Neuronal stem cell (in vitro differentiated cells): ENCODE measurements at regions not wholly inside any gene's neighbourhood (a gene's known extent, or its start where the extent isn't known, plus 50 kb on each side); places are given as distances from the start of the nearest gene placed in this dataset.

Experiments
- DNase-seq: peaks from one replicate; pipeline ENCODE4 v3.0.0-alpha.2; 2013; ENCODE audit warnings: low spot score
- H2AFZ ChIP-seq: one replicate; pipeline ENCODE4 v1.6.1; 2013; ENCODE audit warnings: mild to moderate bottlenecking, low read length, inconsistent platforms
- H2AK5ac ChIP-seq: 2 replicates; pipeline ENCODE4 v1.6.1; 2013; ENCODE audit warnings: low read depth, mild to moderate bottlenecking, inconsistent platforms, low read length, moderate library complexity, mixed read lengths
- H2BK120ac ChIP-seq: 2 replicates; pipeline ENCODE4 v1.6.1; 2013; ENCODE audit warnings: low read depth, mild to moderate bottlenecking, inconsistent platforms, low read length, moderate library complexity, mixed read lengths
- H2BK12ac ChIP-seq: one replicate; pipeline ENCODE4 v1.6.1; 2013; ENCODE audit warnings: low read length, inconsistent platforms
- H2BK15ac ChIP-seq: 2 replicates; pipeline ENCODE4 v1.6.1; 2013; ENCODE audit warnings: mild to moderate bottlenecking, low read length, inconsistent platforms, mixed read lengths
- H2BK5ac ChIP-seq: one replicate; pipeline ENCODE4 v1.6.1; 2013; ENCODE audit warnings: inconsistent platforms, mild to moderate bottlenecking, low read length, moderate library complexity
- H3K14ac ChIP-seq: one replicate; pipeline ENCODE4 v1.6.1; 2013; ENCODE audit warnings: low read length, inconsistent platforms
- H3K18ac ChIP-seq: 2 replicates; pipeline ENCODE4 v1.6.1; 2013; ENCODE audit warnings: low read length, inconsistent platforms
- H3K23ac ChIP-seq: 2 replicates; pipeline ENCODE4 v1.6.1; 2013; ENCODE audit warnings: low read depth, mild to moderate bottlenecking, mixed read lengths, low read length, inconsistent platforms; ENCODE audit not compliant: poor library complexity
- H3K27ac ChIP-seq: replicated peaks from 3 replicates; pipeline ENCODE4 v1.5.1; 2013; ENCODE audit warnings: low read length, inconsistent platforms
- H3K27me3 ChIP-seq, 3 experiments: 2 replicates each; pipeline ENCODE4 v1.6.1; 2013; ENCODE audit warnings: low read length in 3 of 3, mild to moderate bottlenecking in 2 of 3, inconsistent platforms in 1 of 3, low read depth in 1 of 3, mixed read lengths in 1 of 3, moderate library complexity in 1 of 3; ENCODE audit not compliant: control insufficient read depth in 3 of 3, insufficient read depth in 3 of 3
- H3K36me3 ChIP-seq, 2 donors: replicated peaks in 1 of 2; 2 replicates each; pipeline ENCODE4 v1.6.1; 2013; ENCODE audit warnings: low read length in 2 of 2; ENCODE audit not compliant: control insufficient read depth in 2 of 2, insufficient read depth in 2 of 2
- H3K4ac ChIP-seq: 2 replicates; pipeline ENCODE4 v1.6.1; 2013; ENCODE audit warnings: inconsistent platforms, mild to moderate bottlenecking, low read length, moderate library complexity
- H3K4me1 ChIP-seq, 2 donors: 1 replicate in 1 of 2; 2 replicates in 1 of 2; pipeline ENCODE4 v1.6.1; 2013; ENCODE audit warnings: low read length in 2 of 2, low read depth in 1 of 2; ENCODE audit not compliant: control insufficient read depth in 2 of 2, insufficient read depth in 1 of 2
- H3K4me2 ChIP-seq: one replicate; pipeline ENCODE4 v1.6.1; 2013; ENCODE audit warnings: mild to moderate bottlenecking, low read length, inconsistent platforms; ENCODE audit not compliant: insufficient read depth, poor library complexity, severe bottlenecking
- H3K4me3 ChIP-seq, 2 donors: 2 replicates each; pipeline ENCODE4 v1.5.1; 2013; ENCODE audit warnings: low read length in 2 of 2, mild to moderate bottlenecking in 2 of 2, inconsistent platforms in 1 of 2, moderate library complexity in 1 of 2
- H3K79me1 ChIP-seq: one replicate; pipeline ENCODE4 v1.6.1; 2013; ENCODE audit warnings: low read depth, mild to moderate bottlenecking, inconsistent platforms, low read length, moderate library complexity
- H3K9ac ChIP-seq: one replicate; pipeline ENCODE4 v1.6.1; 2013; ENCODE audit warnings: mild to moderate bottlenecking, low read depth, low read length, inconsistent platforms; ENCODE audit not compliant: poor library complexity
- H3K9me3 ChIP-seq, 2 donors: replicated peaks in 1 of 2; 2 replicates each; pipeline versions ENCODE3 to v1.6.1; 2013; ENCODE audit warnings: low read length in 2 of 2, mild to moderate bottlenecking in 2 of 2, inconsistent platforms in 1 of 2, low read depth in 1 of 2, mixed read lengths in 1 of 2, moderate library complexity in 1 of 2; ENCODE audit not compliant: control insufficient read depth in 2 of 2, insufficient read depth in 1 of 2
- H4K8ac ChIP-seq: one replicate; pipeline ENCODE4 v1.6.1; 2013; ENCODE audit warnings: low read depth, mild to moderate bottlenecking, inconsistent platforms, low read length, moderate library complexity
- H4K91ac ChIP-seq: one replicate; pipeline ENCODE4 v1.6.1; 2013; ENCODE audit warnings: low read length, low read depth, mild to moderate bottlenecking, inconsistent platforms; ENCODE audit not compliant: poor library complexity
- WGBS, 2 donors: extraction: QIAGEN DNeasy Blood & Tissue Kit; methylation state at CpG; one replicate each; pipeline ENCODE4 v1.1.7; 2013; ENCODE audit warnings: missing lambda C conversion rate in 2 of 2, mixed read lengths in 1 of 2; ENCODE audit not compliant: insufficient read length in 2 of 2, insufficient replicate concordance in 1 of 2; ENCODE audit errors: extremely low coverage in 2 of 2; 5-methylcytosine and 5-hydroxymethylcytosine counted together

GRCh38 chr5:3659907-3660306, 64.3 kb downstream of the IRX1 start:
- H4K91ac ChIP-seq = no peak overlapping the region
- no peak overlapping the region for H3K27ac ChIP-seq
- no peak overlapping the region for H2AFZ ChIP-seq
- no peak overlapping the region for H3K4ac ChIP-seq
- H3K23ac ChIP-seq = no peak overlapping the region
- no peak overlapping the region for H2BK12ac ChIP-seq
- no peak overlapping the region for H2BK120ac ChIP-seq
- no peak overlapping the region for H2BK5ac ChIP-seq
- no peak overlapping the region for H3K9ac ChIP-seq
- no peak overlapping the region for H2BK15ac ChIP-seq
- no peaks in the 10 kb centered on the region for H3K27me3 ChIP-seq
- no CpG with 5 or more reads among the region's 8 CpGs for WGBS, 2 donors
- H3K18ac ChIP-seq = no peak overlapping the region
- no peak overlapping the region for H4K8ac ChIP-seq
- H2AK5ac ChIP-seq = no peak overlapping the region
- H3K36me3 ChIP-seq = no peaks in the 10 kb centered on the region
- no peak overlapping the region for H3K14ac ChIP-seq
- no peak overlapping the region for H3K4me2 ChIP-seq
- H3K9me3 ChIP-seq = no peaks in the 10 kb centered on the region
- no peak for DNase-seq
- H3K79me1 ChIP-seq = no peaks in the 10 kb centered on the region
- H3K4me3 ChIP-seq = no peak overlapping the region
- no peaks in the 10 kb centered on the region for H3K4me1 ChIP-seq

DNA sequence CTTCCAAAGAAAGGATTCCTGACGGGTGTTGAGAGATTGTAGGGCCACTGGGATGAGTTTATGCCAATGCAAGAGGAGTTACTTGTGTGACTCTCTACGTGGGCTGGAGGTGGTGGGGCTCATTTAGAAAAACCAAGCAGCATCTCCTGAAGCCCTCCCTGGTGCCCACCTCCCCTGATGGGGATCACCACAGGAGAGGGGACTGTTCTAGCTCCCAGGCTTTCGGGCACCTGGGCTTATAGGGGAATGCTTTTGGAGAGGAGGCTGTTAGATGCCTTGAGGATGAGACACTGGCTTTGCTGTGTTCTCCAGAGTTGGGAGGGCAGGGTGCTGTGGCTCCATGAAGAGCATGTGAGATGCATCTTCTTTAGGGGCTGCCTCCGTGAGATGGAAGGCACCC, 65.0 kb downstream of the IRX1 start:
- H3K4me1 ChIP-seq = no peaks in the 10 kb centered on the region
- no peak overlapping the region for H3K4me3 ChIP-seq

GRCh38 chr5:3661755-3662296, 66.2 kb downstream of the IRX1 start:
- no CpG with 5 or more reads among the region's 4 CpGs for WGBS, 2 donors
- DNase-seq = no peak

More for the DNA sequence above, 65.0 kb downstream of the IRX1 start:
- H2BK120ac ChIP-seq = no peak overlapping the region
- DNase-seq = no peak
- no peak overlapping the region for H4K91ac ChIP-seq
- H3K9me3 ChIP-seq = no peaks in the 10 kb centered on the region
- H3K4ac ChIP-seq = no peak overlapping the region
- H2BK12ac ChIP-seq = no peak overlapping the region
- no peak overlapping the region for H3K4me2 ChIP-seq
- H3K79me1 ChIP-seq = no peaks in the 10 kb centered on the region
- H3K27me3 ChIP-seq = no peaks in the 10 kb centered on the region
- H3K23ac ChIP-seq = no peak overlapping the region
- no peak overlapping the region for H2AFZ ChIP-seq
- no peak overlapping the region for H3K14ac ChIP-seq
- H3K27ac ChIP-seq = no peak overlapping the region
- no peak overlapping the region for H3K9ac ChIP-seq
- H3K36me3 ChIP-seq = no peaks in the 10 kb centered on the region
- H2AK5ac ChIP-seq = no peak overlapping the region
- no peak overlapping the region for H4K8ac ChIP-seq
- H2BK15ac ChIP-seq = no peak overlapping the region
- H3K18ac ChIP-seq = no peak overlapping the region
- H2BK5ac ChIP-seq = no peak overlapping the region
- no CpG with 5 or more reads among the region's 4 CpGs for WGBS, 2 donors

GRCh38 chr5:3662344-3662743, 66.7 kb downstream of the IRX1 start:
- no peak overlapping the region for H3K23ac ChIP-seq
- no peaks in the 10 kb centered on the region for H3K9me3 ChIP-seq
- no peak overlapping the region for H3K18ac ChIP-seq
- no peak overlapping the region for H2BK15ac ChIP-seq
- H3K4me1 ChIP-seq = no peaks in the 10 kb centered on the region
- no peak overlapping the region for H2BK5ac ChIP-seq
- no CpG with 5 or more reads among the region's 1 CpG for WGBS, 2 donors
- H3K27ac ChIP-seq = no peak overlapping the region
- H4K91ac ChIP-seq = no peak overlapping the region
- DNase-seq = no peak
- no peaks in the 10 kb centered on the region for H3K27me3 ChIP-seq
- no peak overlapping the region for H2AK5ac ChIP-seq
- no peak overlapping the region for H3K14ac ChIP-seq
- H3K9ac ChIP-seq = no peak overlapping the region
- no peak overlapping the region for H2BK120ac ChIP-seq
- no peak overlapping the region for H3K4me2 ChIP-seq
- H3K36me3 ChIP-seq = no peaks in the 10 kb centered on the region
- H3K4me3 ChIP-seq = no peak overlapping the region
- no peak overlapping the region for H2AFZ ChIP-seq
- no peak overlapping the region for H3K4ac ChIP-seq
- no peak overlapping the region for H2BK12ac ChIP-seq
- no peak overlapping the region for H4K8ac ChIP-seq
- no peaks in the 10 kb centered on the region for H3K79me1 ChIP-seq

More at GRCh38 chr5:3661755-3662296, 66.2 kb downstream of the IRX1 start:
- no peak overlapping the region for H3K4ac ChIP-seq
- no peak overlapping the region for H3K4me2 ChIP-seq
- H3K79me1 ChIP-seq = no peaks in the 10 kb centered on the region
- H2BK5ac ChIP-seq = no peak overlapping the region
- H3K4me1 ChIP-seq = no peaks in the 10 kb centered on the region
- H3K9me3 ChIP-seq = no peaks in the 10 kb centered on the region
- H4K8ac ChIP-seq = peak overlapping the region; percentile 21
- no peak overlapping the region for H4K91ac ChIP-seq
- H2AFZ ChIP-seq = no peak overlapping the region
- H2BK120ac ChIP-seq = no peak overlapping the region
- no peak overlapping the region for H3K18ac ChIP-seq
- no peak overlapping the region for H2BK15ac ChIP-seq
- no peak overlapping the region for H3K27ac ChIP-seq
- no peak overlapping the region for H3K14ac ChIP-seq
- no peak overlapping the region for H3K4me3 ChIP-seq
- H3K23ac ChIP-seq = no peak overlapping the region
- H2AK5ac ChIP-seq = no peak overlapping the region
- H3K27me3 ChIP-seq = no peaks in the 10 kb centered on the region
- H3K36me3 ChIP-seq = no peaks in the 10 kb centered on the region
- no peak overlapping the region for H2BK12ac ChIP-seq
- H3K9ac ChIP-seq = no peak overlapping the region
